RWPE1 (cell line): ENCODE measurements at regions not wholly inside any gene's neighbourhood (a gene's known extent, or its start where the extent isn't known, plus 50 kb on each side); places are given as distances from the start of the nearest gene placed in this dataset.
"Not testable (repeated sequence)": the region's sequence is repeated elsewhere in the genome, so short reads cannot be mapped to it uniquely, and the experiment has no call there.

Experiments used
- CTCF ChIA-PET: fragments of 350-600 bp; sonication (Branson Sonifier 250); formaldehyde crosslinking; extraction: SDS; loops from one replicate; lab custom pipeline; 2021; lab: Yijun Ruan, JAX
- POLR2A ChIA-PET: fragments of 400-600 bp; formaldehyde crosslinking; extraction: SDS; loops from one replicate; lab custom pipeline; 2020; ENCODE audit warnings: antibody characterized with exemption; ENCODE audit not compliant: low non-redundant PET; lab: Yijun Ruan, JAX
- DNase-seq: peaks from one replicate; pipeline ENCODE4 v3.0.0; 2012; ENCODE audit warnings: low spot score
- H3K27ac ChIP-seq: fragments of 450-650 bp; 2 replicates; pipeline ENCODE4 v1.5.1; 2017
- CTCF ChIP-seq: fragments of 450-650 bp; conservative IDR thresholded peaks from 2 replicates; pipeline ENCODE4 v1.5.1; 2017; ENCODE audit warnings: low read depth, mild to moderate bottlenecking

DNA sequence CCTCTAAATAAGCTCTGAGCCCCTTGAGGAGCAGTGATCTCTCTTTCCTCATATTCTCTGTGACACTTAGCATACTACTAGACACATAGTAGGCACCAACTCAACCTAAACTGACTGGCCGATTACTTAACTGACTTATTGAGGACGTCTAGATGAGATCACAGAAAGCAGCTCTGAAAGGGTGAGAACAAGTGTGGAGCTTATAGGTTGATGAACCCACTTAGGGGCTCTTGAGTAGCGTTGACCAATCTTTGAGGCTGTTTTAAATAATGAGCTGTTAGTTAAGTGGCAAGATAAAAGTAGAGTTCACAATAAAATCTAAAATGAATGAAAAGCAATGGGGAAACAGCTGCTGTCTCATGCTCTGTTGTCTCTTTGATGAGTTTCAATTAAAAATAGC is 124.7 kb upstream of the TNPO1 start:
- CTCF ChIA-PET, result interaction anchor here (0.6 kb wide), 1 partner anchor 831 kb away, joined by 5 read pairs; no protein-coding TSS in a partner anchor
- TF ChIP-seq CTCF, result no peak
- no peak for DNase-seq
- no peak overlapping the region for H3K27ac ChIP-seq
- POLR2A ChIA-PET, result no interaction called here

GRCh38 chr5:72688916-72689315 is 127.5 kb upstream of the TNPO1 start:
- POLR2A ChIA-PET, result no interaction called here
- TF ChIP-seq CTCF, result no peak
- no peak overlapping the region for H3K27ac ChIP-seq
- no peak for DNase-seq
- CTCF ChIA-PET, result no interaction called here

DNA sequence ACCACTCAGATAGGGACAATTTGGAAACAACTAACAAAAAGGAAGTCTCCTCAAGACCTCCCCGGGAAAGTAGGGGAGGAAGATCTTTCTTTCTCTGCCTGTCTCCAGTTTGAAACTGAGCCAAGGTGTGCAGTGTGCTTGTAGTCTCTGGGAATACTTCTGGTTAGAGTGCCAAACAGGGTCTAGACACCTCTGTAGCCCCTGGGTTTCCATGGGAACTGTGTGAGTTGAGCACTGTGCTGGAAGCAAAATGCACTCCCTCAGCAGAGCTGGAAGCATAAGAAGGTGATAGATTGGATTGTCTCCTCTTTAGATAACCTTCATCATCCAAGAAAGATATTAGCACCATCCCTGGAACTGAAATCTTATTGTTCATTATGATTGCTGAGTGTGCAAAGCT is 129.2 kb upstream of the TNPO1 start:
- no peak for DNase-seq
- ChIA-PET POLR2A (no interaction called here), CTCF (interaction anchor here (0.6 kb wide), 1 partner anchor 45 kb away, joined by 4 read pairs; no protein-coding TSS in a partner anchor)
- H3K27ac ChIP-seq, result no peak overlapping the region
- no peak for TF ChIP-seq CTCF

- TF ChIP-seq CTCF, result no peak
- ChIA-PET CTCF (interaction anchor here (0.7 kb wide), 1 partner anchor 9 kb away, joined by 4 read pairs; no protein-coding TSS in a partner anchor), POLR2A (no interaction called here)
- no peak for DNase-seq
- H3K27ac ChIP-seq, result no peak overlapping the region
Observed at GRCh38 chr5:72682561-72682960, 133.9 kb upstream of the TNPO1 start.

- POLR2A ChIA-PET, result no interaction called here
- no peak overlapping the region for H3K27ac ChIP-seq
- CTCF ChIA-PET, result no interaction called here
- no peak for TF ChIP-seq CTCF
- DNase-seq, result no peak
Observed at GRCh38 chr5:72681781-72682180, 134.7 kb upstream of the TNPO1 start.

DNA sequence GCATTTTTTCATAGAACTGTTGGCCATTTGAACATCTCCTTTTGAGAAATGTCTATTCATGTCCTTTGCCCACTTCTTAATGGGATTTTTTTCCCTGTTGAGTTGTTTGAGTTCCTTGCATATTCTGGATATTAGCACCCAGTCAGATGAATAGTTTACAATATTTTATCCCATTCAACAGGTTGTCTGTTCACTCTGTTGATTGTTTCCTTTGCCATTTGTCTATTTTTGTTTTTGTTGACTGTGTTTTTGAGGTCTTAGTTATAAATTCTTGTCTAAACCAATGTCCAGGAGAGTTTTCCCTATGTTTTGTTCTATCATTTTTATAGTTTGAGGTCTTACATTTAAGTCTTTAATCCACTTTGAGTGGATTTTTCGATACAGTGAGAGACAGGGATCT is 139.0 kb upstream of the TNPO1 start:
- DNase-seq, result no peak
- ChIA-PET POLR2A (no interaction called here), CTCF (no interaction called here)
- no peak for TF ChIP-seq CTCF
- no peak overlapping the region for H3K27ac ChIP-seq

DNA sequence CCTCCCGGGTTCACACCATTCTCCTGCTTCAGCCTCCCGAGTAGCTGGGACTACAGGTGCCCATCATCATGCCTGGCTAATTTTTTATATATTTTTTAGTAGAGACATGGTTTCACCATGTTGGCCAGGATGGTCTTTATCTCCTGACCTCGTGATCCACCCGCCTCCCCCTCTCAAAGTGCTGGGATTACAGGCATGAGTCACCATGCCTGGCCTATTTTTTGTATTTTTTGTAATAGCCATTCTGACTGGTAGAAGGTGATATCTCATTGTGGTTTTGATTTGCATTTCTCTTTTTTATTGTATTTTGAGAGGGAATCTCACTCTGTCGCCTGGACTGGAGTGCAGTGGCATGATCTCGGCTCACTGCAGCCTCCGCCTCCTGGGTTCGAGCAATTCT is 139.6 kb upstream of the TNPO1 start:
- DNase-seq, H3K27ac ChIP-seq, CTCF ChIA-PET, POLR2A ChIA-PET: not testable (repeated sequence)
